Caco-2 (cell line): ENCODE measurements at regions not wholly inside any gene's neighbourhood (a gene's known extent, or its start where the extent isn't known, plus 50 kb on each side); places are given as distances from the start of the nearest gene placed in this dataset.

Experiments
- BruUV-seq: library from RNA; stranded (reverse); fragments of 400-500 nt; replicated peaks from 2 replicates; lab custom pipeline; 2021; lab: Mats Ljungman, UMichigan
- CTCF ChIA-PET: fragments of 300-600 bp; sonication (Branson Sonifier 250); formaldehyde crosslinking; loops from one replicate; lab custom pipeline; 2022; ENCODE audit warnings: antibody characterized with exemption; lab: Charles Lee
- POLR2A ChIA-PET: fragments of 300-600 bp; sonication (Branson Sonifier 250); formaldehyde crosslinking; loops from one replicate; lab custom pipeline; 2022; ENCODE audit warnings: antibody characterized with exemption; lab: Charles Lee
- DNase-seq, 2 experiments: peaks; one replicate each; pipeline versions ENCODE4 v3.0.0 to v3.0.0-alpha.2; 2020 to 2022
- H3K27me3 ChIP-seq: replicated peaks from 2 replicates; pipeline ENCODE4 v1.6.0; 2011; ENCODE audit warnings: low read length; ENCODE audit not compliant: control insufficient read depth, insufficient read depth
- H3K36me3 ChIP-seq: 2 replicates; pipeline ENCODE4 v1.5.1; 2011; ENCODE audit warnings: low read length; ENCODE audit not compliant: control insufficient read depth, insufficient read depth
- H3K4me1 ChIP-seq: fragments of 250-450 bp; sonication (Bioruptor Pico); 2 replicates; pipeline ENCODE4 v1.5.1; 2020; ENCODE audit warnings: mild to moderate bottlenecking
- H3K4me3 ChIP-seq: 2 replicates; pipeline ENCODE4 v1.5.1; 2011; ENCODE audit warnings: low read depth, mild to moderate bottlenecking, control low read depth, low read length
- H3K9me3 ChIP-seq: fragments of 250-450 bp; sonication (Bioruptor Pico); 2 replicates; pipeline ENCODE4 v1.5.1; 2020; ENCODE audit warnings: mild to moderate bottlenecking, moderate library complexity
- H3K27ac Mint-ChIP-seq: one replicate; pipeline ENCODE4 v1.8.0; 2022; ENCODE audit warnings: mixed read lengths; ENCODE audit not compliant: unreplicated experiment
- H3K27me3 Mint-ChIP-seq: one replicate; pipeline ENCODE4 v1.8.0; 2022; ENCODE audit warnings: mixed read lengths; ENCODE audit not compliant: insufficient read depth, unreplicated experiment
- H3K36me3 Mint-ChIP-seq: one replicate; pipeline ENCODE4 v1.8.0; 2022; ENCODE audit warnings: mild to moderate bottlenecking, mixed read lengths; ENCODE audit not compliant: insufficient read depth, unreplicated experiment
- H3K4me1 Mint-ChIP-seq: one replicate; pipeline ENCODE4 v1.8.0; 2022; ENCODE audit warnings: low read depth, mixed read lengths; ENCODE audit not compliant: unreplicated experiment
- H3K4me3 Mint-ChIP-seq: one replicate; pipeline ENCODE4 v1.8.0; 2022; ENCODE audit warnings: mild to moderate bottlenecking, moderate library complexity, mixed read lengths; ENCODE audit not compliant: unreplicated experiment
- H3K9me3 Mint-ChIP-seq: one replicate; pipeline ENCODE4 v1.8.0; 2022; ENCODE audit warnings: mixed read lengths; ENCODE audit not compliant: unreplicated experiment
- intact Hi-C: fragments of 100-400 bp; cut with micrococcal nuclease; formaldehyde crosslinking; loops from one replicate; pipeline ENCODE4 v1.10.0; 2022; ENCODE audit not compliant: unreplicated experiment
- TF ChIP-seq, protein P1 (sequence below), 2 experiments: fragments of 200-600 bp in 1 of 2; IDR thresholded peaks; 1 replicate in 1 of 2; 2 replicates in 1 of 2; pipeline versions ENCODE4 v1.5.1 to v1.8.0; 2011 to 2022; ENCODE audit warnings: antibody characterized with exemption in 1 of 2, control low read depth in 1 of 2, inconsistent platforms in 1 of 2, low read depth in 1 of 2, low read length in 1 of 2, mild to moderate bottlenecking in 1 of 2, moderate library complexity in 1 of 2; ENCODE audit not compliant: insufficient read depth in 1 of 2, severe bottlenecking in 1 of 2, unreplicated experiment in 1 of 2

DNA sequence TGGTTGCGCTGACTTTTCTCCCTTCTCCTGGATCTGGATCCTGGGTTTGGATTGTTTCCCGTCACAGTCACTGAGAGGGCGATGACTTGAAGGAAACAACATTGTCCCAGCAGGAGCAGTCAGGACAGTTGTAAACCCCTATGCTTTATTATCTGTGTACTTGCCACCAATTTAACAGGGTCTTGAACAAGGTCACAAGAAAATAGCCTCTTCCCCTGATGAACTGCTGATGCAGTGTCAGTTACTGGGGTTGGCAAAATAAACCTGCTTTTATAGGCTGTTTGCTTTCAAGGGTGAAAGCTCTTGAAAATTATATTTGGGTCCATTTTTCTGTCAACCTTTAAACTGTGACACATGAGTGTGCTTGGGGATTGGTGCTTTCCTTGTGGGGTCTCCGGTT, 238.9 kb downstream of the ACTR3B start:
- POLR2A ChIA-PET, result no interaction called here
- Mint-ChIP-seq H3K27me3 (no peaks in the 10 kb centered on the region), H3K4me1 (no peaks in the 10 kb centered on the region), H3K36me3 (no peaks in the 10 kb centered on the region), H3K27ac (no peak overlapping the region), H3K4me3 (no peak overlapping the region), H3K9me3 (peaks cover 11% of the 10 kb centered on the region)
- intact Hi-C loops, result no loop called here
- DNase-seq, result no peak
- H3K27me3 ChIP-seq, result no peaks in the 10 kb centered on the region
- no peaks in the 10 kb centered on the region for H3K4me1 ChIP-seq
- CTCF ChIA-PET, result no interaction called here
- H3K9me3 ChIP-seq, result peaks cover 10% of the 10 kb centered on the region
- BruUV-seq, result no TSS peak
- no peak overlapping the region for H3K4me3 ChIP-seq
- no peaks in the 10 kb centered on the region for H3K36me3 ChIP-seq
- TF ChIP-seq, protein P1, sequence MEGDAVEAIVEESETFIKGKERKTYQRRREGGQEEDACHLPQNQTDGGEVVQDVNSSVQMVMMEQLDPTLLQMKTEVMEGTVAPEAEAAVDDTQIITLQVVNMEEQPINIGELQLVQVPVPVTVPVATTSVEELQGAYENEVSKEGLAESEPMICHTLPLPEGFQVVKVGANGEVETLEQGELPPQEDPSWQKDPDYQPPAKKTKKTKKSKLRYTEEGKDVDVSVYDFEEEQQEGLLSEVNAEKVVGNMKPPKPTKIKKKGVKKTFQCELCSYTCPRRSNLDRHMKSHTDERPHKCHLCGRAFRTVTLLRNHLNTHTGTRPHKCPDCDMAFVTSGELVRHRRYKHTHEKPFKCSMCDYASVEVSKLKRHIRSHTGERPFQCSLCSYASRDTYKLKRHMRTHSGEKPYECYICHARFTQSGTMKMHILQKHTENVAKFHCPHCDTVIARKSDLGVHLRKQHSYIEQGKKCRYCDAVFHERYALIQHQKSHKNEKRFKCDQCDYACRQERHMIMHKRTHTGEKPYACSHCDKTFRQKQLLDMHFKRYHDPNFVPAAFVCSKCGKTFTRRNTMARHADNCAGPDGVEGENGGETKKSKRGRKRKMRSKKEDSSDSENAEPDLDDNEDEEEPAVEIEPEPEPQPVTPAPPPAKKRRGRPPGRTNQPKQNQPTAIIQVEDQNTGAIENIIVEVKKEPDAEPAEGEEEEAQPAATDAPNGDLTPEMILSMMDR (IDR thresholded peaks at IDR 0.05; ENCODE audit: insufficient read depth in 1 of 2, low read depth in 1 of 2, low read length in 1 of 2, severe bottlenecking in 1 of 2, unreplicated experiment in 1 of 2), result no peak

DNA sequence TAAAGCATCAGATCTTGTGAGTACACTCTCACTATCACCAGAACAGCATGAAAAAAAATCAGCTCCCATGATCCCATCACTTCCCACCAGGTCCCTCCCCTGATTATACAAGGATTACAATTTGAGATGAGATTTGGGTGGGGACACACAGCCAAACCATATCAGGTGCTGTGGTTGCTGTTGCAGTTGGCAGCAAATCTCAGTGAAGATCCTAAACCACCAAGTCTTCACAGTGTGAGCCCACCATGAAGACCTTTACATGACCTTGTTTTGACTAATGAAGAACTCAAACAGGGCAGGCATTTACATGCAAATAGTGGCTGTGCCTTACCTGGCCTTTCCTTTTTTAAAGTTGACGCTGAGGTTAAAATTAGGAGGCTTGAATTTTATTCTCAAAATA, 242.6 kb downstream of the ACTR3B start:
- ChIA-PET CTCF (no interaction called here), POLR2A (no interaction called here)
- BruUV-seq, result no TSS peak
- no peaks in the 10 kb centered on the region for H3K36me3 Mint-ChIP-seq
- no peak for DNase-seq
- H3K27ac Mint-ChIP-seq, result no peak overlapping the region
- H3K27me3 Mint-ChIP-seq, result peaks cover 3% of the 10 kb centered on the region
- Histone ChIP-seq H3K9me3 (peaks cover 10% of the 10 kb centered on the region), H3K27me3 (no peaks in the 10 kb centered on the region), H3K4me3 (no peak overlapping the region), H3K4me1 (no peaks in the 10 kb centered on the region), H3K36me3 (no peaks in the 10 kb centered on the region)
- TF ChIP-seq, protein P1 (IDR thresholded peaks at IDR 0.05; ENCODE audit: insufficient read depth in 1 of 2, low read depth in 1 of 2, low read length in 1 of 2, severe bottlenecking in 1 of 2, unreplicated experiment in 1 of 2), result no peak
- no peak overlapping the region for H3K4me3 Mint-ChIP-seq
- no peaks in the 10 kb centered on the region for H3K4me1 Mint-ChIP-seq
- intact Hi-C loops, result no loop called here
- peaks cover 11% of the 10 kb centered on the region for H3K9me3 Mint-ChIP-seq

DNA sequence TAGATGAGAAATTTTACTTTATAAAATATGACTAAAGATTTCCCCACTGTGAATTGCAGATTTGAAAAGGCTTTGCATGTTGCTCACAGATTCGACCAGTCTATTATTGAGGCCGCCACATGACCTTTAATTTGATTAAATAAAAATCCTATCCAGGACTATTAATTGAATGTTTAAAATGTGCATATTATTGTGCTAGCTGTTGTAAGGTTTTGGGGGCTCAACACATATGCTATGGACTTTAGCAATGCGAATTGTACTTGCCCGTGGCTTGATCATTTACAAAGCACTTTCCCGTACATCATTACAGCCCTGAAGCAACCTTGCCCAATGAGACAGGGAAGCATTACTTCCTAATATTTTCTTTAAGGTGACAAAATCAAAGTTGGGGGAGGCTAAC, 243.0 kb downstream of the ACTR3B start:
- no peaks in the 10 kb centered on the region for H3K36me3 Mint-ChIP-seq
- Histone ChIP-seq H3K4me1 (no peaks in the 10 kb centered on the region), H3K9me3 (peaks cover 10% of the 10 kb centered on the region), H3K36me3 (no peaks in the 10 kb centered on the region), H3K4me3 (no peak overlapping the region), H3K27me3 (no peaks in the 10 kb centered on the region)
- TF ChIP-seq, protein P1 (IDR thresholded peaks at IDR 0.05; ENCODE audit: insufficient read depth in 1 of 2, low read depth in 1 of 2, low read length in 1 of 2, severe bottlenecking in 1 of 2, unreplicated experiment in 1 of 2), result no peak
- intact Hi-C loops, result no loop called here
- DNase-seq, result no peak
- no peak overlapping the region for H3K4me3 Mint-ChIP-seq
- CTCF ChIA-PET, result no interaction called here
- BruUV-seq, result no TSS peak
- H3K27me3 Mint-ChIP-seq, result peaks cover 5% of the 10 kb centered on the region
- H3K27ac Mint-ChIP-seq, result no peak overlapping the region
- H3K9me3 Mint-ChIP-seq, result peaks cover 11% of the 10 kb centered on the region
- POLR2A ChIA-PET, result no interaction called here
- no peaks in the 10 kb centered on the region for H3K4me1 Mint-ChIP-seq
